OCI-LY1 (cell line): ENCODE measurements at regions not wholly inside any gene's neighbourhood (a gene's known extent, or its start where the extent isn't known, plus 50 kb on each side); places are given as distances from the start of the nearest gene placed in this dataset.

Experiments used
- H2AFZ ChIP-seq: fragments of 200-600 bp; sonication (generic), shearing (Covaris generic); 2 replicates; pipeline ENCODE4 v1.6.0; 2014; ENCODE audit warnings: antibody characterized with exemption, mild to moderate bottlenecking, low read length
- H3F3A ChIP-seq: fragments of 200-600 bp; sonication (generic), shearing (Covaris generic); 2 replicates; pipeline ENCODE4 v1.6.0; 2014; ENCODE audit warnings: mild to moderate bottlenecking, antibody characterized with exemption, low read length, moderate library complexity; ENCODE audit not compliant: insufficient read depth
- H3K27ac ChIP-seq: fragments of 200-600 bp; sonication (generic); 2 replicates; pipeline ENCODE4 v1.5.1; 2014; ENCODE audit warnings: low read length, mixed run types, mild to moderate bottlenecking, low read depth; ENCODE audit not compliant: poor library complexity, severe bottlenecking
- H3K27me3 ChIP-seq: fragments of 200-600 bp; sonication (generic); 2 replicates; pipeline ENCODE4 v1.6.0; 2014; ENCODE audit warnings: antibody characterized with exemption, mild to moderate bottlenecking, low read length, moderate library complexity; ENCODE audit not compliant: insufficient read depth
- H3K36me3 ChIP-seq: fragments of 200-600 bp; sonication (generic); 2 replicates; pipeline ENCODE4 v1.6.1; 2014; ENCODE audit warnings: mild to moderate bottlenecking, antibody characterized with exemption, low read length, moderate library complexity, mixed read lengths; ENCODE audit not compliant: insufficient read depth
- H3K4me1 ChIP-seq: fragments of 200-600 bp; sonication (generic); 2 replicates; pipeline ENCODE4 v1.5.1; 2014; ENCODE audit warnings: mild to moderate bottlenecking, low read length, moderate library complexity; ENCODE audit not compliant: insufficient read depth, severe bottlenecking
- H3K4me2 ChIP-seq: fragments of 200-600 bp; sonication (generic), shearing (Covaris generic); 2 replicates; pipeline ENCODE4 v1.6.1; 2014; ENCODE audit warnings: low read length
- H3K4me3 ChIP-seq: fragments of 200-600 bp; sonication (generic); 2 replicates; pipeline ENCODE4 v1.5.1; 2014; ENCODE audit warnings: low read length, low read depth, mild to moderate bottlenecking, mixed read lengths; ENCODE audit not compliant: poor library complexity, severe bottlenecking
- H3K79me2 ChIP-seq: fragments of 200-600 bp; shearing (Covaris generic); 2 replicates; pipeline ENCODE4 v1.6.1; 2016; ENCODE audit warnings: mixed run types, low read length, mixed read lengths; ENCODE audit not compliant: insufficient read depth
- H3K9ac ChIP-seq: fragments of 200-600 bp; sonication (generic), shearing (Covaris generic); 2 replicates; pipeline ENCODE4 v1.6.1; 2014; ENCODE audit warnings: mild to moderate bottlenecking, low read length, mixed read lengths
- H3K9me2 ChIP-seq: fragments of 200-600 bp; sonication (generic), shearing (Covaris generic); 2 replicates; pipeline ENCODE4 v1.6.1; 2014; ENCODE audit warnings: low read depth, mild to moderate bottlenecking, low read length, mixed read lengths
- H3K9me3 ChIP-seq: fragments of 200-600 bp; shearing (Covaris generic); 2 replicates; pipeline ENCODE4 v1.6.1; 2014; ENCODE audit warnings: low read length, mixed read lengths
- H4K20me1 ChIP-seq: fragments of 200-600 bp; sonication (generic), shearing (Covaris generic); 2 replicates; pipeline ENCODE4 v1.6.0; 2016; ENCODE audit warnings: mild to moderate bottlenecking, low read length; ENCODE audit not compliant: insufficient read depth
- CTCF ChIP-seq: fragments of 200-600 bp; sonication (generic), shearing (Covaris generic); IDR thresholded peaks from 2 replicates; pipeline ENCODE4 v1.5.1; 2017; ENCODE audit warnings: mild to moderate bottlenecking, antibody characterized with exemption, low read length, moderate library complexity, mixed read lengths
- EZH2 ChIP-seq: fragments of 200-600 bp; sonication (generic), shearing (Covaris generic); IDR thresholded peaks from 2 replicates; pipeline ENCODE4 v1.8.0; 2017; ENCODE audit warnings: borderline replicate concordance, mixed run types, mild to moderate bottlenecking, antibody characterized with exemption, low read length, moderate library complexity, mixed read lengths

GRCh38 chr5:4083591-4084337, 488.1 kb downstream of the IRX1 start:
- Histone ChIP-seq H3K9me3 (no peaks in the 10 kb centered on the region), H3K9ac (no peak overlapping the region), H3K4me2 (no peak overlapping the region), H3K9me2 (no peaks in the 10 kb centered on the region), H3F3A (no peaks in the 10 kb centered on the region), H2AFZ (no peak overlapping the region), H3K27me3 (no peaks in the 10 kb centered on the region), H3K4me3 (no peak overlapping the region), H3K4me1 (no peaks in the 10 kb centered on the region), H3K36me3 (no peaks in the 10 kb centered on the region), H3K79me2 (no peaks in the 10 kb centered on the region), H4K20me1 (no peaks in the 10 kb centered on the region), H3K27ac (no peak overlapping the region)
- TF ChIP-seq CTCF (no peak), EZH2 (no peak)

DNA sequence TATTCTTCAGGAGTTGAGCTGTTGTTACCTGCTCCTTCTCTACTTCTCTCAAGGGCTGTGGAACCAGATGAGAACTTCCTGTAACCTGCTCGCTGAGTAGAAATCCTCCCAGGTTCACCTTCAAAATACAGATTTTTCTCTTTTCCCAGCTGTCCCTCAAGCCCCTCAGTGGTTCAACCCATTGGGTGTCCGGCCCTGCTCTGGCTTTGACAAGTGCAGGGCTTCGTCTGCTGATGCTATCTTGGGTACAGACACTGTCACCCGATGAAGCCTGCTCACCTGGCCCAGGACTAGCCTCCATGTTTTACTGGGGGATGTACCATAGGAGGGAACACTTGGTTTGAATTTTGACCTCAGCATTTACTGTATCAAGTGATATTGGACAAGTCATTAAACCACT, 490.4 kb downstream of the IRX1 start:
- H4K20me1 ChIP-seq = no peaks in the 10 kb centered on the region
- H3K27ac ChIP-seq = no peak overlapping the region
- H3K4me3 ChIP-seq = no peak overlapping the region
- no peaks in the 10 kb centered on the region for H3K79me2 ChIP-seq
- H3K36me3 ChIP-seq = no peaks in the 10 kb centered on the region
- H3K9me2 ChIP-seq = no peaks in the 10 kb centered on the region
- H3F3A ChIP-seq = no peaks in the 10 kb centered on the region
- no peak for TF ChIP-seq EZH2
- TF ChIP-seq CTCF = no peak
- no peaks in the 10 kb centered on the region for H3K27me3 ChIP-seq
- H2AFZ ChIP-seq = no peak overlapping the region
- no peaks in the 10 kb centered on the region for H3K4me1 ChIP-seq
- H3K4me2 ChIP-seq = no peak overlapping the region
- H3K9ac ChIP-seq = no peak overlapping the region
- no peaks in the 10 kb centered on the region for H3K9me3 ChIP-seq

- no peak overlapping the region for H3K4me3 ChIP-seq
- no peaks in the 10 kb centered on the region for H3K9me3 ChIP-seq
- H3K27ac ChIP-seq = no peak overlapping the region
- no peak overlapping the region for H3K4me2 ChIP-seq
- H3K9ac ChIP-seq = no peak overlapping the region
- no peaks in the 10 kb centered on the region for H3K36me3 ChIP-seq
- H3K79me2 ChIP-seq = no peaks in the 10 kb centered on the region
- TF ChIP-seq EZH2 (no peak), CTCF (no peak)
- H3K4me1 ChIP-seq = no peaks in the 10 kb centered on the region
- H2AFZ ChIP-seq = no peak overlapping the region
- no peaks in the 10 kb centered on the region for H3K9me2 ChIP-seq
- H4K20me1 ChIP-seq = no peaks in the 10 kb centered on the region
- no peaks in the 10 kb centered on the region for H3K27me3 ChIP-seq
- H3F3A ChIP-seq = no peaks in the 10 kb centered on the region
Measured at GRCh38 chr5:4087110-4087509, 491.5 kb downstream of the IRX1 start.
